ENCODE measurements at regions not wholly inside any gene's neighbourhood (a gene's known extent, or its start where the extent isn't known, plus 50 kb on each side); places are given as distances from the start of the nearest gene placed in this dataset.

GRCh38 chr2:236658974-236659757, 89.5 kb downstream of the ACKR3 start:
- Histone ChIP-seq H3K9ac (ENCODE audit: insufficient read depth, low read length) (no peak overlapping the region), H2AFZ (ENCODE audit: low read length) (no peak overlapping the region), H3K27me3 (ENCODE audit: control insufficient read depth, insufficient read depth, low read length) (peaks cover 2% of the 10 kb centered on the region), H4K20me1 (ENCODE audit: control insufficient read depth, extremely low read depth, insufficient read depth, low read length) (no peaks in the 10 kb centered on the region), H3K4me2 (ENCODE audit: extremely low read depth, insufficient read depth, low read length) (no peak overlapping the region), H3K27ac (ENCODE audit: insufficient read depth, low read length) (no peak overlapping the region), H3K79me2 (ENCODE audit: control insufficient read depth, insufficient read depth, low read length) (no peaks in the 10 kb centered on the region), H3K36me3 (ENCODE audit: control insufficient read depth, insufficient read depth, low read length) (no peaks in the 10 kb centered on the region), H3K4me3 (replicated peaks in 1 of 4; ENCODE audit: control extremely low read depth in 1 of 4, insufficient read depth in 1 of 4, low read depth in 3 of 4, low read length in 4 of 4) (no peak overlapping the region), H3K4me1 (ENCODE audit: control insufficient read depth, extremely low read depth, insufficient read depth, low read length) (peaks cover 10% of the 10 kb centered on the region), H3K9me3 (ENCODE audit: control insufficient read depth, insufficient read depth, low read depth, low read length) (no peaks in the 10 kb centered on the region)
- no peak for TF ChIP-seq EZH2 (IDR thresholded peaks at IDR 0.05; ENCODE audit: low read length, missing control alignments)
- TF ChIP-seq, protein P1, sequence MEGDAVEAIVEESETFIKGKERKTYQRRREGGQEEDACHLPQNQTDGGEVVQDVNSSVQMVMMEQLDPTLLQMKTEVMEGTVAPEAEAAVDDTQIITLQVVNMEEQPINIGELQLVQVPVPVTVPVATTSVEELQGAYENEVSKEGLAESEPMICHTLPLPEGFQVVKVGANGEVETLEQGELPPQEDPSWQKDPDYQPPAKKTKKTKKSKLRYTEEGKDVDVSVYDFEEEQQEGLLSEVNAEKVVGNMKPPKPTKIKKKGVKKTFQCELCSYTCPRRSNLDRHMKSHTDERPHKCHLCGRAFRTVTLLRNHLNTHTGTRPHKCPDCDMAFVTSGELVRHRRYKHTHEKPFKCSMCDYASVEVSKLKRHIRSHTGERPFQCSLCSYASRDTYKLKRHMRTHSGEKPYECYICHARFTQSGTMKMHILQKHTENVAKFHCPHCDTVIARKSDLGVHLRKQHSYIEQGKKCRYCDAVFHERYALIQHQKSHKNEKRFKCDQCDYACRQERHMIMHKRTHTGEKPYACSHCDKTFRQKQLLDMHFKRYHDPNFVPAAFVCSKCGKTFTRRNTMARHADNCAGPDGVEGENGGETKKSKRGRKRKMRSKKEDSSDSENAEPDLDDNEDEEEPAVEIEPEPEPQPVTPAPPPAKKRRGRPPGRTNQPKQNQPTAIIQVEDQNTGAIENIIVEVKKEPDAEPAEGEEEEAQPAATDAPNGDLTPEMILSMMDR (conservative IDR thresholded peaks at IDR 0.05 in 1 of 2, IDR thresholded peaks at IDR 0.05 in 1 of 2; ENCODE audit: low read depth in 1 of 2, low read length in 2 of 2): no peak
- no peak for DNase-seq (ENCODE audit: low read depth in 2 of 2)

DNA sequence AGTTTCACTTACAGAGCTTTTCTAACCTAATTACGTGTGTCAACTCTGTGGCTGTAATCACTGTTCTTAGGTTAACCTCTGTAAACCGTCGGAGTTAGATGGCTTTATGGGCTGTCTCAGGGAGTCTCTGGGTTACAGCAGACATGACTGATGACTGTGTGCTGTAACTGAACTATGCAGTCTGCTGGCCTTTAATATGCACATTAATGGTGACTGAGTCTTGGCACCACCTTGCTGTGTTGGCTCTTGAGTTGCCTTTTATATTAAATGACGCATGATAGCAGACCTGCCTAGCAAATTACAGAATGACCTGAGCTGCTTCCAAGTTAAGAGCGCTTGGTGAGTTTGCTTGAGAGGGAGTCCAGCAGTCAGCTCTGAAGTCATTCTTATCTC, 90.1 kb downstream of the ACKR3 start:
- Histone ChIP-seq H3K4me3 (replicated peaks in 1 of 4; ENCODE audit: control extremely low read depth in 1 of 4, insufficient read depth in 1 of 4, low read depth in 3 of 4, low read length in 4 of 4) (no peak overlapping the region), H3K9me3 (ENCODE audit: control insufficient read depth, insufficient read depth, low read depth, low read length) (no peaks in the 10 kb centered on the region)
- peak; percentile 60 to 99 for DNase-seq (ENCODE audit: low read depth in 2 of 2)

DNA sequence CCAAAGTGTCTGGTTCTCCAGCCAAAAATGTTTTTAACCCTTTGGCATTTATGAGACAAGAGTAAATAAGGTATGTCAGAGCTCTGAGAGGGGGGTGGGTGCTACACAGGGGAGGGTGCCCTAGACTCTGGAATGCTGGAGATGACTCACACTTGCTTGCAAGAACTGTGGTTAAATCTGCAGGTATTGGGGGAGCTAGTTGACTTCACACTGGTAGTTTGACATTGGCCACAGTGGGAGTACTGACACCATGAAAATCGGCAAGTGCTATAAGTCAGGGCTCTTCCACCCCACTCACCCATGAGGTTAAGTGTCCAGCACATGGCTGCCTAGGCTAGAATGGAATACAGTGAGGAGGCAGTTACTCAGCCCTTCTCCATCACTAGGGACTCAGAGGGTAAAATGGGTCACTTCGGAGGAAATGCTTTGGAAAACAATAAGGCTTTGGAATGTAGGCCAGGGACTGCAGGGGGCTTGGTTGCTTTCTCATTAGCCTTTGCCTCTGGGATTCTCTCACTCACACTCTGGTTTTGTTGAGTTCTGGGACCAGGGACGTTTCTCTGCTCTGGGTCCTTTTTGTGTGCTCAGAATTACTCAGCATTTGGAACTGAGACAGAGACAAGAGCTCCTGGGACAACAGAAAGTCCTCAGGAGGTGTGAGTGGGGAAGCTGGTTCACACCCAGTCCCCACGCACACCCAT, 91.6 kb downstream of the ACKR3 start:
- Histone ChIP-seq H3K4me3 (replicated peaks in 1 of 4; ENCODE audit: control extremely low read depth in 1 of 4, insufficient read depth in 1 of 4, low read depth in 3 of 4, low read length in 4 of 4) (no peak overlapping the region), H4K20me1 (ENCODE audit: control insufficient read depth, extremely low read depth, insufficient read depth, low read length) (no peaks in the 10 kb centered on the region), H3K36me3 (ENCODE audit: control insufficient read depth, insufficient read depth, low read length) (no peaks in the 10 kb centered on the region), H3K9ac (ENCODE audit: insufficient read depth, low read length) (no peak overlapping the region), H3K4me2 (ENCODE audit: extremely low read depth, insufficient read depth, low read length) (no peak overlapping the region), H3K27ac (ENCODE audit: insufficient read depth, low read length) (no peak overlapping the region), H3K4me1 (ENCODE audit: control insufficient read depth, extremely low read depth, insufficient read depth, low read length) (peaks cover 10% of the 10 kb centered on the region), H3K79me2 (ENCODE audit: control insufficient read depth, insufficient read depth, low read length) (no peaks in the 10 kb centered on the region), H3K9me3 (ENCODE audit: control insufficient read depth, insufficient read depth, low read depth, low read length) (no peaks in the 10 kb centered on the region), H2AFZ (ENCODE audit: low read length) (no peak overlapping the region), H3K27me3 (ENCODE audit: control insufficient read depth, insufficient read depth, low read length) (peaks cover 2% of the 10 kb centered on the region)
- TF ChIP-seq EZH2 (IDR thresholded peaks at IDR 0.05; ENCODE audit: low read length, missing control alignments): no peak
- TF ChIP-seq, protein P1 (conservative IDR thresholded peaks at IDR 0.05 in 1 of 2, IDR thresholded peaks at IDR 0.05 in 1 of 2; ENCODE audit: low read depth in 1 of 2, low read length in 2 of 2): no peak
- DNase-seq (ENCODE audit: low read depth in 2 of 2): peak in 1 of 2 donors; percentile 89

More for the DNA sequence above, 90.1 kb downstream of the ACKR3 start:
- peaks cover 10% of the 10 kb centered on the region for H3K4me1 ChIP-seq (ENCODE audit: control insufficient read depth, extremely low read depth, insufficient read depth, low read length)
- no peaks in the 10 kb centered on the region for H3K36me3 ChIP-seq (ENCODE audit: control insufficient read depth, insufficient read depth, low read length)
- no peaks in the 10 kb centered on the region for H3K79me2 ChIP-seq (ENCODE audit: control insufficient read depth, insufficient read depth, low read length)
- TF ChIP-seq, protein P1 (conservative IDR thresholded peaks at IDR 0.05 in 1 of 2, IDR thresholded peaks at IDR 0.05 in 1 of 2; ENCODE audit: low read depth in 1 of 2, low read length in 2 of 2): no peak
- TF ChIP-seq EZH2 (IDR thresholded peaks at IDR 0.05; ENCODE audit: low read length, missing control alignments): no peak
- no peak overlapping the region for H2AFZ ChIP-seq (ENCODE audit: low read length)
- H4K20me1 ChIP-seq (ENCODE audit: control insufficient read depth, extremely low read depth, insufficient read depth, low read length): no peaks in the 10 kb centered on the region
- no peak overlapping the region for H3K4me2 ChIP-seq (ENCODE audit: extremely low read depth, insufficient read depth, low read length)
- H3K27ac ChIP-seq (ENCODE audit: insufficient read depth, low read length): no peak overlapping the region
- H3K9ac ChIP-seq (ENCODE audit: insufficient read depth, low read length): no peak overlapping the region
- H3K27me3 ChIP-seq (ENCODE audit: control insufficient read depth, insufficient read depth, low read length): peaks cover 2% of the 10 kb centered on the region

Data from fibroblast of lung (primary cell).